GM12878 (cell line): ENCODE measurements at regions not wholly inside any gene's neighbourhood (a gene's known extent, or its start where the extent isn't known, plus 50 kb on each side); places are given as distances from the start of the nearest gene placed in this dataset.

Source experiments
- ATAC-seq: fragments of 200-7000 bp; cut with Tn5 transposase; 3 replicates; pipeline ENCODE4 v1.9.1; 2020; ENCODE audit warnings: mild to moderate bottlenecking, moderate library complexity
- BruUV-seq: library from RNA; stranded (reverse); fragments of 400-500 nt; replicated peaks from 2 replicates; lab custom pipeline; 2021; lab: Mats Ljungman, UMichigan
- CTCF ChIA-PET: fragments of 300-600 bp; sonication (Branson Sonifier 250); formaldehyde crosslinking; extraction: SDS; loops from one replicate; lab custom pipeline; 2021; ENCODE audit warnings: inconsistent platforms; lab: Yijun Ruan, JAX
- POLR2A ChIA-PET: fragments of 350-600 bp; formaldehyde crosslinking; extraction: SDS; loops from one replicate; lab custom pipeline; 2021; ENCODE audit warnings: inconsistent platforms; lab: Charles Lee
- RAD21 ChIA-PET: fragments of 300-600 bp; sonication (Branson Sonifier 250); formaldehyde crosslinking; loops from one replicate; lab custom pipeline; 2023; ENCODE audit warnings: antibody characterized with exemption; ENCODE audit not compliant: unreplicated experiment; lab: Charles Lee
- SMC1A ChIA-PET: fragments of 300-600 bp; sonication (Branson Sonifier 250); formaldehyde crosslinking; loops from one replicate; lab custom pipeline; 2023; ENCODE audit not compliant: unreplicated experiment, uncharacterized antibody; lab: Charles Lee
- DNase-seq: peaks from one replicate; pipeline ENCODE4 v3.0.0-alpha.2; 2011; ENCODE audit warnings: low read depth, low spot score
- FAIRE-seq: peaks from 3 replicates; lab custom pipeline; 2011; peaks lifted over from hg19 to GRCh38; lab: Jason Lieb, UNC
- H2AFZ ChIP-seq: 2 replicates; pipeline ENCODE4 v1.6.0; 2011; ENCODE audit warnings: low read depth, low read length, control low read depth; ENCODE audit not compliant: control insufficient read depth
- H3K27ac ChIP-seq: 2 replicates; pipeline ENCODE4 v1.5.1; 2011; ENCODE audit warnings: control low read depth; ENCODE audit not compliant: control insufficient read depth, insufficient read depth
- H3K27me3 ChIP-seq, 2 experiments: replicated peaks in 1 of 2; 2 replicates each; pipeline versions ENCODE4 v1.6.0 to v1.6.1; 2011; ENCODE audit warnings: low read length in 1 of 2; ENCODE audit not compliant: control insufficient read depth in 2 of 2, insufficient read depth in 2 of 2
- H3K36me3 ChIP-seq, 2 experiments: 2 replicates each; pipeline ENCODE4 v1.5.1; 2011; ENCODE audit warnings: low read length in 1 of 2; ENCODE audit not compliant: control insufficient read depth in 2 of 2, insufficient read depth in 2 of 2
- H3K4me1 ChIP-seq: 2 replicates; pipeline ENCODE4 v1.6.1; 2011; ENCODE audit warnings: mild to moderate bottlenecking, low read length, moderate library complexity, mixed read lengths; ENCODE audit not compliant: control insufficient read depth, insufficient read depth
- H3K4me2 ChIP-seq: 2 replicates; pipeline ENCODE4 v1.6.0; 2011; ENCODE audit warnings: control low read depth; ENCODE audit not compliant: control insufficient read depth, insufficient read depth
- H3K4me3 ChIP-seq: fragments of 200-600 bp; sonication (generic); 2 replicates; pipeline ENCODE4 v1.5.1; 2016
- H3K79me2 ChIP-seq: 2 replicates; pipeline ENCODE4 v1.6.0; 2011; ENCODE audit warnings: low read length; ENCODE audit not compliant: control insufficient read depth, insufficient read depth
- H3K9ac ChIP-seq: 2 replicates; pipeline ENCODE4 v1.8.0; 2011; ENCODE audit warnings: low read length, control low read depth, mixed read lengths; ENCODE audit not compliant: control insufficient read depth, insufficient read depth
- H3K9me3 ChIP-seq: replicated peaks from 3 replicates; pipeline ENCODE4 v1.5.1; 2011; ENCODE audit warnings: mild to moderate bottlenecking, low read length; ENCODE audit not compliant: control insufficient read depth, insufficient read depth
- H4K20me1 ChIP-seq: 2 replicates; pipeline ENCODE4 v1.6.0; 2011; ENCODE audit not compliant: control insufficient read depth, insufficient read depth
- ASH2L ChIP-seq: fragments of 300-600, 200-600 bp; sonication (generic); IDR thresholded peaks from 2 replicates; pipeline ENCODE4 v1.6.1; 2017; ENCODE audit warnings: low read depth, mild to moderate bottlenecking, borderline replicate concordance
- ATF7 ChIP-seq: fragments of 450-650 bp; IDR thresholded peaks from 2 replicates; pipeline ENCODE4 v1.6.1; 2016; ENCODE audit warnings: low read depth, mild to moderate bottlenecking
- BMI1 ChIP-seq: fragments of 450-650 bp; IDR thresholded peaks from 2 replicates; pipeline ENCODE4 v1.6.1; 2016; ENCODE audit warnings: mild to moderate bottlenecking, moderate library complexity, borderline replicate concordance
- CHD1 ChIP-seq: IDR thresholded peaks from 2 replicates; pipeline ENCODE4 v1.6.1; 2012; ENCODE audit warnings: low read depth, low read length, improper control_type of control experiment
- FOXK2 ChIP-seq: fragments of 450-650 bp; IDR thresholded peaks from 2 replicates; pipeline ENCODE4 v1.6.1; 2017; ENCODE audit warnings: mild to moderate bottlenecking, moderate library complexity
- GATAD2B ChIP-seq: fragments of 450-650 bp; conservative IDR thresholded peaks from 2 replicates; pipeline ENCODE4 v1.6.1; 2017; ENCODE audit warnings: low read depth, mild to moderate bottlenecking, moderate library complexity
- MTA2 ChIP-seq: fragments of 450-650 bp; IDR thresholded peaks from 2 replicates; pipeline ENCODE4 v1.6.1; 2016; ENCODE audit warnings: low read depth, mild to moderate bottlenecking, moderate library complexity
- MYB ChIP-seq: fragments of 150-350 bp; IDR thresholded peaks from 2 replicates; pipeline ENCODE4 v1.6.1; 2014; ENCODE audit warnings: mild to moderate bottlenecking, low read depth, low read length, borderline replicate concordance
- MYC ChIP-seq: IDR thresholded peaks from 2 replicates; pipeline ENCODE4 v1.6.1; 2011; ENCODE audit warnings: mild to moderate bottlenecking, low read length, moderate library complexity, inconsistent platforms; ENCODE audit not compliant: insufficient read depth, insufficient replicate concordance, insufficient read length, severe bottlenecking
- RAD51 ChIP-seq: fragments of 450-650 bp; IDR thresholded peaks from 2 replicates; pipeline ENCODE4 v1.6.1; 2016; ENCODE audit warnings: moderate library complexity, mild to moderate bottlenecking, inconsistent platforms
- SP1 ChIP-seq: IDR thresholded peaks from one replicate; pipeline ENCODE4 v1.6.1; 2011; ENCODE audit warnings: low read depth, low read length
- WGBS: methylation state at CpG from one replicate; pipeline ENCODE4 v1.1.6; 2016; ENCODE audit warnings: low lambda C conversion rate; ENCODE audit not compliant: insufficient replicate concordance, insufficient coverage; ENCODE audit errors: missing lambda C conversion rate; 5-methylcytosine and 5-hydroxymethylcytosine counted together
- in situ Hi-C: fragments of 300-500 bp; cut with MboI; formaldehyde crosslinking; loops from 9 replicates; pipeline ENCODE4 v1.14.3; 2018; ENCODE audit warnings: mixed read lengths
- intact Hi-C: fragments of 100-400 bp; cut with micrococcal nuclease; formaldehyde crosslinking; loops from one replicate; pipeline ENCODE4 v1.14.2; 2022; ENCODE audit not compliant: unreplicated experiment
- TF ChIP-seq, protein P1 (sequence below): fragments of 450-650 bp; IDR thresholded peaks from 2 replicates; pipeline ENCODE4 v1.6.1; 2017; ENCODE audit warnings: mild to moderate bottlenecking, low read depth, inconsistent platforms; ENCODE audit not compliant: poor library complexity, severe bottlenecking
- TF ChIP-seq, protein P2 (sequence below): IDR thresholded peaks from 2 replicates; pipeline ENCODE4 v1.6.1; 2011; ENCODE audit warnings: borderline replicate concordance, low read depth, mild to moderate bottlenecking, moderate library complexity, low read length; ENCODE audit not compliant: insufficient read depth, poor library complexity, severe bottlenecking

DNA sequence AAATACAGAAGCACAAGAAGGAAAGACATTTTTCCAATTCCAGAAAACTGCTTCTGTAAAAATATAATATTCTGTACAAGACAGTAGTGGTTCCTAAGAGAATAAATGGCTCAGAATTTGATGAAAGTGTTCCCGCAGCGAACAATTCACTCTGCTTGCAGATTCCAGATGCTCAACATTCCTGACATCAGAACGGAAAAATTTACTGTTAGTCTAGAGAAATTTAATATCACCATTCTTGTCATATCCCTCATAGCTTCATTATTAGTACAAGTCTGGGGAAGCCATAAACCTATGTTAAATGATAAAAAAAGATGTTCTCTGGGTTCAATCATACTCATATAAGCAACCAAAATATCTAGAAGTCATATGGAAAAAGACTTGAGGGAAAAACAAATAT lies 83.6 kb downstream of the MPP7 start:
- in situ Hi-C loops = no loop called here
- H3K4me1 ChIP-seq = no peaks in the 10 kb centered on the region
- ATAC-seq = no peak
- TF ChIP-seq MYB = no peak
- TF ChIP-seq, all 136 proteins: peak for 0
- no peak overlapping the region for H3K9ac ChIP-seq
- no peaks in the 10 kb centered on the region for H3K27me3 ChIP-seq
- RAD21 ChIA-PET = no interaction called here
- DNase-seq (no peak), FAIRE-seq (no peak)
- no peak overlapping the region for H3K27ac ChIP-seq
- BruUV-seq = no TSS peak
- WGBS = 64% methylated on average over 3 of the region's 3 CpGs
- H3K4me3 ChIP-seq = no peak overlapping the region
- H2AFZ ChIP-seq = no peak overlapping the region
- intact Hi-C loops = no loop called here
- CTCF ChIA-PET = no interaction called here
- H4K20me1 ChIP-seq = no peaks in the 10 kb centered on the region
- no peaks in the 10 kb centered on the region for H3K36me3 ChIP-seq
- H3K9me3 ChIP-seq = no peaks in the 10 kb centered on the region
- POLR2A ChIA-PET = no interaction called here
- SMC1A ChIA-PET = no interaction called here
- no peak overlapping the region for H3K4me2 ChIP-seq
- no peaks in the 10 kb centered on the region for H3K79me2 ChIP-seq

DNA sequence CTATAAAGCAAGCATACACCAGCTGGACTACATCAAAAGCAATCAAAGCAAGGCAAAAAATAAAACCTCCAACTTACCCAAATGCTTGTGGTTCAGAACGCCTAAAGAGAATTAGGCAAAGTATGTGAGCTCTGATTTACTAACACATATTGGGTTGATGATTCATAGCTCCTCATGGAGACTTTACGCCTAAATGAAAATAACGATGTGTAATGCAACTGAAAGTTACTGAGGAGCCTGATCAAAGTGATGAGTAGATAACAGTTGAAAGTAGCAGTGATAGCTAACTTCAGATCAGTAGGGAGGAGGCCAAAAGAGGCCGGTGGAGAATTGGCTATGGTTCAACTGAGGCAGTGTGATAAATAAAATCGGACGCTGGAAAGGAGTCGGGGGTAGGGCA lies 85.0 kb downstream of the MPP7 start:
- BruUV-seq = no TSS peak
- TF ChIP-seq ATF7 (no peak), ASH2L (no peak), RAD51 (no peak), SP1 (no peak), FOXK2 (no peak), BMI1 (no peak), MYC (no peak), CHD1 (no peak), GATAD2B (no peak), MTA2 (no peak)
- TF ChIP-seq, protein P1, sequence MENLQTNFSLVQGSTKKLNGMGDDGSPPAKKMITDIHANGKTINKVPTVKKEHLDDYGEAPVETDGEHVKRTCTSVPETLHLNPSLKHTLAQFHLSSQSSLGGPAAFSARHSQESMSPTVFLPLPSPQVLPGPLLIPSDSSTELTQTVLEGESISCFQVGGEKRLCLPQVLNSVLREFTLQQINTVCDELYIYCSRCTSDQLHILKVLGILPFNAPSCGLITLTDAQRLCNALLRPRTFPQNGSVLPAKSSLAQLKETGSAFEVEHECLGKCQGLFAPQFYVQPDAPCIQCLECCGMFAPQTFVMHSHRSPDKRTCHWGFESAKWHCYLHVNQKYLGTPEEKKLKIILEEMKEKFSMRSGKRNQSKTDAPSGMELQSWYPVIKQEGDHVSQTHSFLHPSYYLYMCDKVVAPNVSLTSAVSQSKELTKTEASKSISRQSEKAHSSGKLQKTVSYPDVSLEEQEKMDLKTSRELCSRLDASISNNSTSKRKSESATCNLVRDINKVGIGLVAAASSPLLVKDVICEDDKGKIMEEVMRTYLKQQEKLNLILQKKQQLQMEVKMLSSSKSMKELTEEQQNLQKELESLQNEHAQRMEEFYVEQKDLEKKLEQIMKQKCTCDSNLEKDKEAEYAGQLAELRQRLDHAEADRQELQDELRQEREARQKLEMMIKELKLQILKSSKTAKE = no peak
- TF ChIP-seq, protein P2, sequence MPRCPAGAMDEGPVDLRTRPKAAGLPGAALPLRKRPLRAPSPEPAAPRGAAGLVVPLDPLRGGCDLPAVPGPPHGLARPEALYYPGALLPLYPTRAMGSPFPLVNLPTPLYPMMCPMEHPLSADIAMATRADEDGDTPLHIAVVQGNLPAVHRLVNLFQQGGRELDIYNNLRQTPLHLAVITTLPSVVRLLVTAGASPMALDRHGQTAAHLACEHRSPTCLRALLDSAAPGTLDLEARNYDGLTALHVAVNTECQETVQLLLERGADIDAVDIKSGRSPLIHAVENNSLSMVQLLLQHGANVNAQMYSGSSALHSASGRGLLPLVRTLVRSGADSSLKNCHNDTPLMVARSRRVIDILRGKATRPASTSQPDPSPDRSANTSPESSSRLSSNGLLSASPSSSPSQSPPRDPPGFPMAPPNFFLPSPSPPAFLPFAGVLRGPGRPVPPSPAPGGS = no peak

More for the DNA sequence above, 85.0 kb downstream of the MPP7 start:
- in situ Hi-C loops (no loop called here), intact Hi-C loops (no loop called here)
- ATAC-seq (no peak), DNase-seq (no peak), FAIRE-seq (no peak)
- H3K27me3 ChIP-seq = no peaks in the 10 kb centered on the region
- H3K9ac ChIP-seq = no peak overlapping the region
- ChIA-PET CTCF (no interaction called here), RAD21 (no interaction called here), SMC1A (interaction anchor here (1.1 kb wide), 1 partner anchor 164 kb away, joined by 4 read pairs; no protein-coding TSS in a partner anchor), POLR2A (no interaction called here)
- no peaks in the 10 kb centered on the region for H4K20me1 ChIP-seq
- H3K4me1 ChIP-seq = no peaks in the 10 kb centered on the region
- no peak overlapping the region for H3K27ac ChIP-seq
- H3K4me2 ChIP-seq = no peak overlapping the region
- no peaks in the 10 kb centered on the region for H3K9me3 ChIP-seq
- no peak overlapping the region for H2AFZ ChIP-seq
- H3K36me3 ChIP-seq = no peaks in the 10 kb centered on the region
- 47% methylated on average over 7 of the region's 7 CpGs for WGBS
- H3K79me2 ChIP-seq = no peaks in the 10 kb centered on the region
- H3K4me3 ChIP-seq = no peak overlapping the region
